Endothelial cell of umbilical vein (primary cell): ENCODE measurements at regions not wholly inside any gene's neighbourhood (a gene's known extent, or its start where the extent isn't known, plus 50 kb on each side); places are given as distances from the start of the nearest gene placed in this dataset.

Experiments
- BruUV-seq: library from RNA; stranded (reverse); fragments of 400-500 nt; replicated peaks from 2 replicates; lab custom pipeline; 2021; lab: Mats Ljungman, UMichigan
- CTCF ChIA-PET: fragments of 300-600, 350-600 bp; sonication (Branson Sonifier 250); formaldehyde crosslinking; loops from one replicate; lab custom pipeline; 2021; ENCODE audit warnings: antibody characterized with exemption, inconsistent platforms; lab: Charles Lee
- POLR2A ChIA-PET: fragments of 300-600, 350-600 bp; sonication (Branson Sonifier 250); formaldehyde crosslinking; loops from one replicate; lab custom pipeline; 2021; ENCODE audit warnings: antibody characterized with exemption, inconsistent platforms; lab: Charles Lee
- DNase-seq: peaks from one replicate; pipeline ENCODE4 v3.0.0-alpha.2; 2011; ENCODE audit warnings: low read depth, low spot score
- FAIRE-seq: peaks from 2 replicates; lab custom pipeline; 2011; peaks lifted over from hg19 to GRCh38; lab: Jason Lieb, UNC
- H2AFZ ChIP-seq: 2 replicates; pipeline ENCODE4 v1.6.0; 2012; ENCODE audit warnings: low read depth, low read length, control low read depth, inconsistent platforms
- H3K27ac ChIP-seq: 2 replicates; pipeline ENCODE4 v1.5.1; 2011; ENCODE audit warnings: low read depth, mild to moderate bottlenecking, control low read depth, low read length, moderate library complexity; ENCODE audit not compliant: insufficient read depth
- H3K27me3 ChIP-seq, 2 experiments: 2 replicates each; pipeline versions ENCODE4 v1.6.0 to v1.6.1; 2011; ENCODE audit warnings: low read length in 2 of 2, mixed read lengths in 1 of 2; ENCODE audit not compliant: control insufficient read depth in 2 of 2, insufficient read depth in 2 of 2
- H3K36me3 ChIP-seq, 2 experiments: 2 replicates in 1 of 2; 3 replicates in 1 of 2; pipeline ENCODE4 v1.5.1; 2011; ENCODE audit warnings: low read length in 2 of 2, mild to moderate bottlenecking in 1 of 2, moderate library complexity in 1 of 2; ENCODE audit not compliant: control insufficient read depth in 2 of 2, insufficient read depth in 2 of 2; ENCODE audit errors: extremely low read depth in 1 of 2
- H3K4me1 ChIP-seq: 3 replicates; pipeline ENCODE4 v1.5.1; 2011; ENCODE audit warnings: mild to moderate bottlenecking, low read length; ENCODE audit not compliant: control insufficient read depth, insufficient read depth; ENCODE audit errors: extremely low read depth
- H3K4me2 ChIP-seq: 2 replicates; pipeline ENCODE4 v1.6.1; 2011; ENCODE audit warnings: low read length, control low read depth, mixed read lengths; ENCODE audit not compliant: insufficient read depth
- H3K4me3 ChIP-seq, 3 experiments: fragments of 200-600 bp in 1 of 3; sonication (generic), shearing (Covaris generic) in 1 of 3; replicated peaks in 1 of 3; 2 replicates each; pipeline ENCODE4 v1.5.1; 2011 to 2016; ENCODE audit warnings: control low read depth in 3 of 3, low read length in 3 of 3, mild to moderate bottlenecking in 2 of 3, inconsistent platforms in 1 of 3, low read depth in 1 of 3, moderate library complexity in 1 of 3; ENCODE audit not compliant: insufficient read depth in 1 of 3
- H3K79me2 ChIP-seq: 2 replicates; pipeline ENCODE4 v1.6.0; 2012; ENCODE audit warnings: low read length, inconsistent platforms; ENCODE audit not compliant: control insufficient read depth, insufficient read depth
- H3K9ac ChIP-seq: replicated peaks from 2 replicates; pipeline ENCODE3; 2011; ENCODE audit warnings: low read length, control low read depth; ENCODE audit not compliant: insufficient read depth; ENCODE audit errors: extremely low read depth
- H3K9me1 ChIP-seq: replicated peaks from 3 replicates; pipeline ENCODE4 v1.6.0; 2011; ENCODE audit warnings: mild to moderate bottlenecking, low read length; ENCODE audit not compliant: control insufficient read depth, insufficient read depth; ENCODE audit errors: extremely low read depth
- H3K9me3 ChIP-seq: replicated peaks from 2 replicates; pipeline ENCODE4 v1.5.1; 2012; ENCODE audit warnings: low read length, inconsistent platforms; ENCODE audit not compliant: control insufficient read depth, insufficient read depth
- H4K20me1 ChIP-seq: replicated peaks from 2 replicates; pipeline ENCODE3; 2011; ENCODE audit warnings: mild to moderate bottlenecking, low read length; ENCODE audit not compliant: control insufficient read depth, insufficient read depth; ENCODE audit errors: extremely low read depth
- EZH2 ChIP-seq: IDR thresholded peaks from 2 replicates; pipeline ENCODE4 v1.6.1; 2012; ENCODE audit warnings: borderline replicate concordance, low read depth, mild to moderate bottlenecking, moderate library complexity, low read length, inconsistent platforms; ENCODE audit not compliant: severe bottlenecking
- FOS ChIP-seq: IDR thresholded peaks from 2 replicates; pipeline ENCODE4 v1.6.1; 2011; ENCODE audit warnings: mild to moderate bottlenecking, low read length, moderate library complexity, borderline replicate concordance; ENCODE audit not compliant: insufficient read depth
- GATA2 ChIP-seq: IDR thresholded peaks from 2 replicates; pipeline ENCODE4 v1.7.0; 2011; ENCODE audit warnings: low read depth, mild to moderate bottlenecking, moderate library complexity, mixed read lengths, low read length; ENCODE audit not compliant: insufficient read length, insufficient read depth
- JUN ChIP-seq: IDR thresholded peaks from 2 replicates; pipeline ENCODE4 v1.6.1; 2011; ENCODE audit warnings: borderline replicate concordance, low read depth; ENCODE audit not compliant: insufficient read length, insufficient read depth
- MYC ChIP-seq: IDR thresholded peaks from one replicate; pipeline ENCODE4 v1.6.1; 2011; ENCODE audit warnings: mild to moderate bottlenecking, low read depth, low read length
- POLR2A ChIP-seq: IDR thresholded peaks from 2 replicates; pipeline ENCODE4 v1.6.1; 2012; ENCODE audit warnings: low read depth, mild to moderate bottlenecking, control low read depth, low read length
- POLR2AphosphoS5 ChIP-seq: IDR thresholded peaks from 2 replicates; pipeline ENCODE4 v1.6.1; 2012; ENCODE audit warnings: low read depth, mild to moderate bottlenecking, control low read depth, low read length, moderate library complexity; ENCODE audit not compliant: insufficient read depth
- dilution Hi-C: fragments of 300-500 bp; cut with MboI; formaldehyde crosslinking; loops from one replicate; pipeline ENCODE4 v1.15.0; 2019; ENCODE audit warnings: low sequenced_read_pairs; ENCODE audit not compliant: extremely low pct_ligation_motif_present
- intact Hi-C: fragments of 100-400 bp; cut with micrococcal nuclease; formaldehyde crosslinking; loops from one replicate; pipeline ENCODE4 v1.10.0; 2022
- TF ChIP-seq, protein P1 (sequence below): IDR thresholded peaks from 2 replicates; pipeline ENCODE4 v1.6.1; 2011; ENCODE audit not compliant: insufficient read depth, insufficient read length
- TF ChIP-seq, protein P2 (sequence below), 2 donors: IDR thresholded peaks; 1 replicate in 1 of 2; 2 replicates in 1 of 2; pipeline ENCODE4 v1.5.1; 2011; ENCODE audit warnings: low read length in 2 of 2, mild to moderate bottlenecking in 2 of 2, moderate library complexity in 2 of 2, control low read depth in 1 of 2, inconsistent platforms in 1 of 2, low read depth in 1 of 2; ENCODE audit not compliant: insufficient read depth in 1 of 2; ENCODE audit errors: extremely low read depth in 1 of 2

DNA sequence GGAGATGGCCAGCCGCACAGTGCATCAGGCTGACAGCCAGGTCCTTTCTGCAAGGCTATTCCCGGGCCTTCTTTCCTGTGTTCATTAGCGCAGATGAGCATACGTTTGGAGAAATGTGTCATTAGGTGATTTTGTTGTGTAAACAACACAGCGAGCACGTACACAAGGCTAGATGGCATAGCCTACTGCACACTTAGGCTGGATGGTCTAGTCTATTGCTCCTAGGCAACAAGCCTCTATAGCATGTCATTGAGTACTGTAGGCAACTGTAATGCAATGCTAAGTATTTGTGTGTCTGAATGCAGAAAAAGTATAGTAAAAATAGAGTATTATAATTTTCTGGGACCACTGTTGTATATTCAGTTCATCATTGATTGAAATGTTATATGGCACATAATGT, 50.9 kb upstream of the PHLPP1 start:
- no peak for TF ChIP-seq MYC
- TF ChIP-seq, protein P1, sequence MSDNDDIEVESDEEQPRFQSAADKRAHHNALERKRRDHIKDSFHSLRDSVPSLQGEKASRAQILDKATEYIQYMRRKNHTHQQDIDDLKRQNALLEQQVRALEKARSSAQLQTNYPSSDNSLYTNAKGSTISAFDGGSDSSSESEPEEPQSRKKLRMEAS = no peak
- TF ChIP-seq GATA2 = no peak
- no peak for TF ChIP-seq POLR2AphosphoS5
- no peak for TF ChIP-seq EZH2
- TF ChIP-seq POLR2A = no peak
- no peak for TF ChIP-seq FOS
- TF ChIP-seq, protein P2, sequence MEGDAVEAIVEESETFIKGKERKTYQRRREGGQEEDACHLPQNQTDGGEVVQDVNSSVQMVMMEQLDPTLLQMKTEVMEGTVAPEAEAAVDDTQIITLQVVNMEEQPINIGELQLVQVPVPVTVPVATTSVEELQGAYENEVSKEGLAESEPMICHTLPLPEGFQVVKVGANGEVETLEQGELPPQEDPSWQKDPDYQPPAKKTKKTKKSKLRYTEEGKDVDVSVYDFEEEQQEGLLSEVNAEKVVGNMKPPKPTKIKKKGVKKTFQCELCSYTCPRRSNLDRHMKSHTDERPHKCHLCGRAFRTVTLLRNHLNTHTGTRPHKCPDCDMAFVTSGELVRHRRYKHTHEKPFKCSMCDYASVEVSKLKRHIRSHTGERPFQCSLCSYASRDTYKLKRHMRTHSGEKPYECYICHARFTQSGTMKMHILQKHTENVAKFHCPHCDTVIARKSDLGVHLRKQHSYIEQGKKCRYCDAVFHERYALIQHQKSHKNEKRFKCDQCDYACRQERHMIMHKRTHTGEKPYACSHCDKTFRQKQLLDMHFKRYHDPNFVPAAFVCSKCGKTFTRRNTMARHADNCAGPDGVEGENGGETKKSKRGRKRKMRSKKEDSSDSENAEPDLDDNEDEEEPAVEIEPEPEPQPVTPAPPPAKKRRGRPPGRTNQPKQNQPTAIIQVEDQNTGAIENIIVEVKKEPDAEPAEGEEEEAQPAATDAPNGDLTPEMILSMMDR (IDR thresholded peaks at IDR 0.05; ENCODE audit: extremely low read depth in 1 of 2, insufficient read depth in 1 of 2, low read depth in 1 of 2, low read length in 2 of 2) = no peak
- TF ChIP-seq JUN = no peak
- H4K20me1 ChIP-seq = no peaks in the 10 kb centered on the region
- H3K4me2 ChIP-seq = no peak overlapping the region
- no peak overlapping the region for H3K4me3 ChIP-seq
- H3K9me3 ChIP-seq = no peaks in the 10 kb centered on the region
- H2AFZ ChIP-seq = no peak overlapping the region
- no TSS peak for BruUV-seq
- ChIA-PET CTCF (interaction anchor here (1.1 kb wide), 1 partner anchor 8 kb away, joined by 3 read pairs; no protein-coding TSS in a partner anchor), POLR2A (no interaction called here)
- no peaks in the 10 kb centered on the region for H3K9me1 ChIP-seq
- no peaks in the 10 kb centered on the region for H3K27me3 ChIP-seq
- no peaks in the 10 kb centered on the region for H3K4me1 ChIP-seq
- no peak for DNase-seq
- no peak overlapping the region for H3K27ac ChIP-seq
- H3K9ac ChIP-seq = no peak overlapping the region
- FAIRE-seq = no peak
- no peaks in the 10 kb centered on the region for H3K79me2 ChIP-seq
- dilution Hi-C loops = no loop called here
- intact Hi-C loops = no loop called here
- H3K36me3 ChIP-seq = no peaks in the 10 kb centered on the region
